Epithelial cell of proximal tubule (primary cell): ENCODE measurements at regions not wholly inside any gene's neighbourhood (a gene's known extent, or its start where the extent isn't known, plus 50 kb on each side); places are given as distances from the start of the nearest gene placed in this dataset.

Source experiments
- DNase-seq: peaks from one replicate; pipeline ENCODE4 v3.0.0-alpha.2; 2011; ENCODE audit warnings: low read depth
- H3K4me3 ChIP-seq: 2 replicates; pipeline ENCODE4 v1.5.1; 2011; ENCODE audit warnings: low read depth, mild to moderate bottlenecking, low read length
- CTCF ChIP-seq: conservative IDR thresholded peaks from 2 replicates; pipeline ENCODE4 v1.5.1; 2012; ENCODE audit warnings: low read depth, mild to moderate bottlenecking, low read length

DNA sequence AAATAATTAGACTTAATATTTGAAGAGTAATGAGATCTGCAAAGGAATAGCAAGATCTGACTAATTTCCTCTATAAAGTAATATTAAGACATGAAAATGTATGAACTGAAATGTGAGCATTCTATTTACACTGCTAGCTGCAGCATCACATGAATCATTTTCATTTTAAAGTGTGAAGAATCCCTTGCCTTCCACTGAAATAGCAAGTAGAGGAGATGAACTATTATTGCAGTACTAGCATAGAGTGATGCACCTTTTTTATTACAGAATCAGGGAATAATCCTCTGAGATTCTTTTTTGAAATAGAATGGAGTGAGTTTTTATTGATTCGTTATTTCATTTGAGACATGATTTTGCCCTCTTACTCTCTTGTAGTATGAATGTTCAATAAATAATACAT is 281.9 kb upstream of the NAV3 start:
- no peak for TF ChIP-seq CTCF
- H3K4me3 ChIP-seq, result no peak overlapping the region
- no peak for DNase-seq

GRCh38 chr12:77540097-77540496 is 290.6 kb upstream of the NAV3 start:
- peak; percentile 6 for TF ChIP-seq CTCF
- DNase-seq, result no peak
- H3K4me3 ChIP-seq, result no peak overlapping the region

DNA sequence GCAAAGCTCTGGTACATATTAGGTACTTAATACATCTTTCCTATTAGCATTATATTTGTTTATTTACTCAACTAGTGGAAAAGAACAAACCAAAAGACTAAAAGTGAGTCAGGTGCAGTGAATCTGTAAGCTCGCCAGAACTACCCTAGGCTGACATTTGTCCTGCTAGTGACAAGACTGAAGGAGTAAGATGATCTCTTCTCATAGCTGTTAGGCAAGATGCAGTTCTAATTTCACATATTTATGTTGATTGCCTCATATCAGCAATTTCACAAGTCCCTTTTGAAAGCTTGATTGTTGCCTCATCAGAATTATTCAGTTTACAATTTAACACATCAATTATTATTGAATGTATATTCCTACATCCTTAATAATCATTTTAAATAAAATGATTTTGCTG is 293.0 kb upstream of the NAV3 start:
- no peak for TF ChIP-seq CTCF
- H3K4me3 ChIP-seq, result no peak overlapping the region
- DNase-seq, result no peak

DNA sequence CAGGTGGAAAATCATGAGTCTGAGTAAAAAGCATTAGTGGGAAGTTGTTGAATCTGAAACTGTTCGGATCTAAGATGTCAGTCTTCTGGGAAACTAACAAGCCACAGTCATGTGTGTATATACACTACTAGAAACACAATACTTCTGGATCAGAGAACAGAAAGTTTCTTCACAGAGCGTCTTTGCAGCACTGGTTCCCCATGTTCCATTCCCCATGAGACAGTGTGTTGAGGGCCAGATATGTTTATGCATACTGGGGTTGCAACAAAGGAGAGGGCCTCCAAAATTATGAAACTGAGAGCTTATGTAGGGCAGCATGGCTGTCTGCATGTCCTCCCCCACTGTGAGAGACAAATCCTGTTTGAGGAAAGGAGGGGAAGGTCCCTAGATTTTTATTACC is 295.0 kb upstream of the NAV3 start:
- DNase-seq, result no peak
- TF ChIP-seq CTCF, result no peak
- no peak overlapping the region for H3K4me3 ChIP-seq

DNA sequence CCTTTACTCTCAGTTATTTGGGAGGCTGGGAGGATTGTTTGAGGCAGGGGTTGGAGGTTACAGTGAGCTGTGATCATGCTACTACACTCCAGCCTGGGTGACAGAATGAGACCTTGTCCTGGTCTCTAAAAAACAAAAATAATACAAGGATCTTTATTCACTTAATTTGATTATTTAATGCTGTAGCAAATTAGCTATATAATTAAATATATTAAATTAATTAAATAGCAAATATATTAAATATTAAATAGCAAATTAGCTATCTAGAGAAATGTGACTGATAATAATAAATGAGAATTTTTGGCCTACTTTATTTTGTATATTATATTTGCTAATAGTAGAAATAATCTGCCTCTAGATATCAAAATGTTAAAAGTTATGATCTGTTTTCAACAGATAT is 298.8 kb upstream of the NAV3 start:
- no peak for TF ChIP-seq CTCF
- no peak overlapping the region for H3K4me3 ChIP-seq
- no peak for DNase-seq

- no peak overlapping the region for H3K4me3 ChIP-seq
- no peak for DNase-seq
- TF ChIP-seq CTCF, result no peak
Measured at GRCh38 chr12:77522247-77522646, 308.4 kb upstream of the NAV3 start.

- TF ChIP-seq CTCF, result no peak
- no peak overlapping the region for H3K4me3 ChIP-seq
- DNase-seq, result no peak
Measured at GRCh38 chr12:77521508-77522115, 309.1 kb upstream of the NAV3 start.
